Panc1 (cell line): ENCODE measurements at regions not wholly inside any gene's neighbourhood (a gene's known extent, or its start where the extent isn't known, plus 50 kb on each side); places are given as distances from the start of the nearest gene placed in this dataset.

Experiments
- POLR2AphosphoS5 ChIP-seq: IDR thresholded peaks from 2 replicates; pipeline ENCODE4 v1.6.1; 2012; ENCODE audit warnings: mild to moderate bottlenecking, low read depth, low read length, moderate library complexity
- TF ChIP-seq, protein P1 (sequence below), 2 experiments: IDR thresholded peaks; 2 replicates each; pipeline ENCODE4 v1.6.1; 2011 to 2012; ENCODE audit warnings: low read depth in 2 of 2, control low read depth in 1 of 2, low read length in 1 of 2, mild to moderate bottlenecking in 1 of 2, moderate library complexity in 1 of 2; ENCODE audit not compliant: insufficient read depth in 1 of 2

DNA sequence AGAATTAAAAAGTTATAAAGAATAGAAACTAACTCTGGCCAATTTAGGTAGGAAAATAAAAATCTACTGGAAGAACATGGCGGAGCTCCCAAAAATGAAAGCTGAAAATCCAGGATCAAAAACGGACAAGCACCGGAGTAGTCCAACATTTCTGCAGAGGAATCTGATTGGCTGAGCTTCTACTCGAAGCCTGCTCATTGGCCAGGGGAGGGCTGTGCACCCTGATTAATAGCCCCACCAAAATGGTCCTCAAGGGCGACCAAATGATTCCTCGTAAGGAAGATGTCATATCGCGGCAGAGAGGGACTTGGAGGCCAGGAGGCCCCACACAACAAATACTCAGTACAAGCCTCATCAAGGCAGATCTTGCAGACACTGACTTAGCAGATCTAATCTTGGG, 900.7 kb downstream of the UQCRFS1 start:
- TF ChIP-seq, protein P1, sequence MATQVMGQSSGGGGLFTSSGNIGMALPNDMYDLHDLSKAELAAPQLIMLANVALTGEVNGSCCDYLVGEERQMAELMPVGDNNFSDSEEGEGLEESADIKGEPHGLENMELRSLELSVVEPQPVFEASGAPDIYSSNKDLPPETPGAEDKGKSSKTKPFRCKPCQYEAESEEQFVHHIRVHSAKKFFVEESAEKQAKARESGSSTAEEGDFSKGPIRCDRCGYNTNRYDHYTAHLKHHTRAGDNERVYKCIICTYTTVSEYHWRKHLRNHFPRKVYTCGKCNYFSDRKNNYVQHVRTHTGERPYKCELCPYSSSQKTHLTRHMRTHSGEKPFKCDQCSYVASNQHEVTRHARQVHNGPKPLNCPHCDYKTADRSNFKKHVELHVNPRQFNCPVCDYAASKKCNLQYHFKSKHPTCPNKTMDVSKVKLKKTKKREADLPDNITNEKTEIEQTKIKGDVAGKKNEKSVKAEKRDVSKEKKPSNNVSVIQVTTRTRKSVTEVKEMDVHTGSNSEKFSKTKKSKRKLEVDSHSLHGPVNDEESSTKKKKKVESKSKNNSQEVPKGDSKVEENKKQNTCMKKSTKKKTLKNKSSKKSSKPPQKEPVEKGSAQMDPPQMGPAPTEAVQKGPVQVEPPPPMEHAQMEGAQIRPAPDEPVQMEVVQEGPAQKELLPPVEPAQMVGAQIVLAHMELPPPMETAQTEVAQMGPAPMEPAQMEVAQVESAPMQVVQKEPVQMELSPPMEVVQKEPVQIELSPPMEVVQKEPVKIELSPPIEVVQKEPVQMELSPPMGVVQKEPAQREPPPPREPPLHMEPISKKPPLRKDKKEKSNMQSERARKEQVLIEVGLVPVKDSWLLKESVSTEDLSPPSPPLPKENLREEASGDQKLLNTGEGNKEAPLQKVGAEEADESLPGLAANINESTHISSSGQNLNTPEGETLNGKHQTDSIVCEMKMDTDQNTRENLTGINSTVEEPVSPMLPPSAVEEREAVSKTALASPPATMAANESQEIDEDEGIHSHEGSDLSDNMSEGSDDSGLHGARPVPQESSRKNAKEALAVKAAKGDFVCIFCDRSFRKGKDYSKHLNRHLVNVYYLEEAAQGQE (IDR thresholded peaks at IDR 0.05; ENCODE audit: insufficient read depth in 1 of 2, low read depth in 2 of 2, low read length in 1 of 2): no peak
- no peak for TF ChIP-seq POLR2AphosphoS5
